ENCODE measurements at regions not wholly inside any gene's neighbourhood (a gene's known extent, or its start where the extent isn't known, plus 50 kb on each side); places are given as distances from the start of the nearest gene placed in this dataset.

DNA sequence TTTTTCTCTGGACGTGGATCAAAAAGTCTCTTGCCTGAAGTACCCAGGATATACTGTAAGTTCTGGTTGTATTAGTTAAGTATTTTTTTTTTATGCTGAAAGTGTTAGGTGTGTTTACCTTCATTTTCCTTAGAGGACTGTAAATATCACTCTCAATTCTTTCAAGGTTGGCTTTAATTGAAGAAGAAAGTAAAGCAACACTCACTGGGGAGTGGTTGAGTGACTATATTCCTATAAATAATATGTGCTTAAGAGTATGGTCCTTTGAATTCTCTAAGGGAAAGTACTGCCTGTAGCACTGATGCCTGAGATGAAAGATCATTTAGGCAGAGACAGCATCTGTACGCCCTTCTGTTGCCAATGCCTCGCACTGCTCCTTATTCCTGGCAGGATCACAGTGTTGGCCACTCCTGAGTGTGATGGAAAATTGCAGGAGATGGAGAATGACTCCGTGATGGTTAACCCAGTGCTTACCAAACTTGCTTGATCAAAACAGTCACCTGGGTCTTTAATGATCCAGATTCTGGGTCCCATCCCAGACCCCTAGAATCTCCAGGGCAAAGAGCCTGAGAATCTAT lies 182.0 kb upstream of the MPDZ start:
- Histone ChIP-seq H3K36me3 (replicated peaks; ENCODE audit: insufficient read depth, low read length) (no peaks in the 10 kb centered on the region), H3K79me2 (ENCODE audit: low read length) (no peaks in the 10 kb centered on the region), H2AFZ (ENCODE audit: low read length) (no peak overlapping the region), H3K27me3 (replicated peaks; ENCODE audit: insufficient read depth, low read length) (no peaks in the 10 kb centered on the region), H3K27ac (ENCODE audit: low read length) (no peak overlapping the region), H3K4me2 (ENCODE audit: low read depth, low read length) (no peak overlapping the region), H3K4me1 (ENCODE audit: low read length) (no peaks in the 10 kb centered on the region), H3K9me2 (replicated peaks; ENCODE audit: insufficient read depth, low read length) (no peaks in the 10 kb centered on the region), H3K4me3 (ENCODE audit: low read length) (no peak overlapping the region), H4K20me1 (ENCODE audit: insufficient read depth, low read length) (no peaks in the 10 kb centered on the region), H3F3A (ENCODE audit: insufficient read depth, low read length) (no peaks in the 10 kb centered on the region), H3K9me3 (replicated peaks; ENCODE audit: insufficient read depth, low read length) (no peaks in the 10 kb centered on the region), H3K9ac (ENCODE audit: low read length) (no peak overlapping the region)
- DNase-seq, result no peak
- TF ChIP-seq EZH2phosphoT487 (IDR thresholded peaks at IDR 0.05; ENCODE audit: low read length), result no peak
- TF ChIP-seq, protein P1, sequence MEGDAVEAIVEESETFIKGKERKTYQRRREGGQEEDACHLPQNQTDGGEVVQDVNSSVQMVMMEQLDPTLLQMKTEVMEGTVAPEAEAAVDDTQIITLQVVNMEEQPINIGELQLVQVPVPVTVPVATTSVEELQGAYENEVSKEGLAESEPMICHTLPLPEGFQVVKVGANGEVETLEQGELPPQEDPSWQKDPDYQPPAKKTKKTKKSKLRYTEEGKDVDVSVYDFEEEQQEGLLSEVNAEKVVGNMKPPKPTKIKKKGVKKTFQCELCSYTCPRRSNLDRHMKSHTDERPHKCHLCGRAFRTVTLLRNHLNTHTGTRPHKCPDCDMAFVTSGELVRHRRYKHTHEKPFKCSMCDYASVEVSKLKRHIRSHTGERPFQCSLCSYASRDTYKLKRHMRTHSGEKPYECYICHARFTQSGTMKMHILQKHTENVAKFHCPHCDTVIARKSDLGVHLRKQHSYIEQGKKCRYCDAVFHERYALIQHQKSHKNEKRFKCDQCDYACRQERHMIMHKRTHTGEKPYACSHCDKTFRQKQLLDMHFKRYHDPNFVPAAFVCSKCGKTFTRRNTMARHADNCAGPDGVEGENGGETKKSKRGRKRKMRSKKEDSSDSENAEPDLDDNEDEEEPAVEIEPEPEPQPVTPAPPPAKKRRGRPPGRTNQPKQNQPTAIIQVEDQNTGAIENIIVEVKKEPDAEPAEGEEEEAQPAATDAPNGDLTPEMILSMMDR (IDR thresholded peaks at IDR 0.05; ENCODE audit: low read length), result no peak

DNA sequence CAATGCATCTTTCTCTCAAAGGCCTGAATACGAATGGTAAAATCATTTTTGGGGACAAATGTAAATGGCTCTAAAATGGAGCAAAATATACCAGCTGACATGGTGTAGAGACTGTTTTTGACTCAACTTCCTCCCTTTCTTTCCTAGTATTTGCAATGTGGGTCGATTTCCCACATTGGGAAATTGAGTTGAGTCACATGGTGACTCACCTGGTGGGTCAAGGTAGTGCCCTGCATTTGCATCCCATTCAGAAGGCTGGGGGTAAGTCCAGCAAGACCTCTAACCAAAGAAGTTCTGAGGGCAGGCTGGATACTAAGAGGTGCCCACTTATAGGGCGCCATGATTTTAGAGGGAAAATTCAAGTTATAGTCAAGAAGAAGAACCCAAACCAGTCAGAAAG lies 179.6 kb upstream of the MPDZ start:
- no peak for DNase-seq
- no peaks in the 10 kb centered on the region for H3K4me1 ChIP-seq (ENCODE audit: low read length)

DNA sequence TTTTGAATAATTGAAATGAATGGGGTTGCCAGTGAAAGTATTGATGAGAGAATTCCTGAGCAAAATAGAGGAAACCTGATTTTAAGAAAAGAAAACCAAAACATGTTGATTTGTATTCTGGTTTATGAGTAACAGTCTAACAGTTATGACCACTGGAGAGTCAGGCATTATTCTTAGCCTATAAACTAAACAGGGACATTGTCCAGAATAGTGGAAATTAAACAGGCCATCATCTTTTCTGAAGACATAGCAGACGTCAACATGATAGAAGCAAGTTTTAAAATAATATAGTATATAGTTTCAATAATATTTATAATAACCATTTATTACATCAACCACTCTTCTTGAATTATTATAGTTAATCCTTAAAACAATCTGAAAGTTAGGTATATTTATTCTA lies 178.3 kb upstream of the MPDZ start:
- no peak overlapping the region for H2AFZ ChIP-seq (ENCODE audit: low read length)
- no peak overlapping the region for H3K4me3 ChIP-seq (ENCODE audit: low read length)
- TF ChIP-seq, protein P1 (IDR thresholded peaks at IDR 0.05; ENCODE audit: low read length), result no peak
- TF ChIP-seq EZH2 (optimal IDR thresholded peaks at IDR 0.05; ENCODE audit: low read depth, low read length) (no peak), EZH2phosphoT487 (IDR thresholded peaks at IDR 0.05; ENCODE audit: low read length) (no peak)
- no peaks in the 10 kb centered on the region for H3K79me2 ChIP-seq (ENCODE audit: low read length)
- H3K9me2 ChIP-seq (replicated peaks; ENCODE audit: insufficient read depth, low read length), result no peaks in the 10 kb centered on the region
- no peak for DNase-seq
- H3K4me1 ChIP-seq (ENCODE audit: low read length), result no peaks in the 10 kb centered on the region
- H3K27me3 ChIP-seq (replicated peaks; ENCODE audit: insufficient read depth, low read length), result no peaks in the 10 kb centered on the region
- no peak overlapping the region for H3K27ac ChIP-seq (ENCODE audit: low read length)
- H3K36me3 ChIP-seq (replicated peaks; ENCODE audit: insufficient read depth, low read length), result no peaks in the 10 kb centered on the region
- H4K20me1 ChIP-seq (ENCODE audit: insufficient read depth, low read length), result no peaks in the 10 kb centered on the region
- no peak overlapping the region for H3K4me2 ChIP-seq (ENCODE audit: low read depth, low read length)
- no peak overlapping the region for H3K9ac ChIP-seq (ENCODE audit: low read length)
- no peaks in the 10 kb centered on the region for H3K9me3 ChIP-seq (replicated peaks; ENCODE audit: insufficient read depth, low read length)
- no peaks in the 10 kb centered on the region for H3F3A ChIP-seq (ENCODE audit: insufficient read depth, low read length)

More for the DNA sequence above, 179.6 kb upstream of the MPDZ start:
- TF ChIP-seq EZH2 (optimal IDR thresholded peaks at IDR 0.05; ENCODE audit: low read depth, low read length), result no peak
- Histone ChIP-seq H3K36me3 (replicated peaks; ENCODE audit: insufficient read depth, low read length) (no peaks in the 10 kb centered on the region), H4K20me1 (ENCODE audit: insufficient read depth, low read length) (no peaks in the 10 kb centered on the region), H3K9ac (ENCODE audit: low read length) (no peak overlapping the region), H3K4me3 (ENCODE audit: low read length) (no peak overlapping the region), H3F3A (ENCODE audit: insufficient read depth, low read length) (no peaks in the 10 kb centered on the region), H2AFZ (ENCODE audit: low read length) (no peak overlapping the region), H3K4me2 (ENCODE audit: low read depth, low read length) (no peak overlapping the region), H3K9me3 (replicated peaks; ENCODE audit: insufficient read depth, low read length) (no peaks in the 10 kb centered on the region), H3K27ac (ENCODE audit: low read length) (no peak overlapping the region), H3K27me3 (replicated peaks; ENCODE audit: insufficient read depth, low read length) (no peaks in the 10 kb centered on the region), H3K9me2 (replicated peaks; ENCODE audit: insufficient read depth, low read length) (no peaks in the 10 kb centered on the region), H3K79me2 (ENCODE audit: low read length) (no peaks in the 10 kb centered on the region)

DNA sequence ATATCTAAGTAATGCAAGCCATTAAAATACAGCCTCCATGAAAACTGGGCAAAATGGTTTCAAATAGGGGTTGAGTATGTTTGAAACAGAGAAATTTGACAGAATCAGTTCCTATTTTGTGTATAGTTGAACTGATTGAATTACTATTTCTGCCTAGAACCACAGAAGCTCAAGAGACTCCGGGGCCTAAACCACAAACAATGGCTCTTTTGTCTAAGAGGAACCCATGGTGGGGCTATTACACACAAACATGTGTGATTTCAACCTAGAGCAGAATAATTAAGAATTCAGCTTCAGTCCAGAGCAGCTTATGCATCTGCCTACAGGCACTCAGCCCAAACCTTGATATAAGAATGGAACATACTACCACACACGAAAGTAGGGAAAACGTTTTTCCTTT lies 171.2 kb upstream of the MPDZ start:
- H3K4me2 ChIP-seq (ENCODE audit: low read depth, low read length), result no peak overlapping the region
- no peaks in the 10 kb centered on the region for H4K20me1 ChIP-seq (ENCODE audit: insufficient read depth, low read length)
- no peaks in the 10 kb centered on the region for H3K4me1 ChIP-seq (ENCODE audit: low read length)
- no peaks in the 10 kb centered on the region for H3K79me2 ChIP-seq (ENCODE audit: low read length)
- peak; percentile 7 for DNase-seq
- H3F3A ChIP-seq (ENCODE audit: insufficient read depth, low read length), result no peaks in the 10 kb centered on the region
- no peaks in the 10 kb centered on the region for H3K9me2 ChIP-seq (replicated peaks; ENCODE audit: insufficient read depth, low read length)
- TF ChIP-seq EZH2 (optimal IDR thresholded peaks at IDR 0.05; ENCODE audit: low read depth, low read length), result no peak
- TF ChIP-seq EZH2phosphoT487 (IDR thresholded peaks at IDR 0.05; ENCODE audit: low read length), result no peak
- TF ChIP-seq, protein P1 (IDR thresholded peaks at IDR 0.05; ENCODE audit: low read length), result no peak
- H3K9ac ChIP-seq (ENCODE audit: low read length), result no peak overlapping the region
- H3K9me3 ChIP-seq (replicated peaks; ENCODE audit: insufficient read depth, low read length), result no peaks in the 10 kb centered on the region
- no peaks in the 10 kb centered on the region for H3K27me3 ChIP-seq (replicated peaks; ENCODE audit: insufficient read depth, low read length)
- H3K4me3 ChIP-seq (ENCODE audit: low read length), result no peak overlapping the region
- H3K27ac ChIP-seq (ENCODE audit: low read length), result no peak overlapping the region
- no peaks in the 10 kb centered on the region for H3K36me3 ChIP-seq (replicated peaks; ENCODE audit: insufficient read depth, low read length)
- no peak overlapping the region for H2AFZ ChIP-seq (ENCODE audit: low read length)
